HG03159 (cell line): ENCODE measurements at regions not wholly inside any gene's neighbourhood (a gene's known extent, or its start where the extent isn't known, plus 50 kb on each side); places are given as distances from the start of the nearest gene placed in this dataset.
"Not testable (repeated sequence)": the region's sequence is repeated elsewhere in the genome, so short reads cannot be mapped to it uniquely, and the experiment has no call there.

ENCODE experiments used
- ATAC-seq: cut with Tn5 transposase; IDR thresholded peaks from one replicate; pipeline ENCODE4 v1.9.1; 2021; ENCODE audit warnings: mild to moderate bottlenecking, moderate library complexity; ENCODE audit not compliant: unreplicated experiment

DNA sequence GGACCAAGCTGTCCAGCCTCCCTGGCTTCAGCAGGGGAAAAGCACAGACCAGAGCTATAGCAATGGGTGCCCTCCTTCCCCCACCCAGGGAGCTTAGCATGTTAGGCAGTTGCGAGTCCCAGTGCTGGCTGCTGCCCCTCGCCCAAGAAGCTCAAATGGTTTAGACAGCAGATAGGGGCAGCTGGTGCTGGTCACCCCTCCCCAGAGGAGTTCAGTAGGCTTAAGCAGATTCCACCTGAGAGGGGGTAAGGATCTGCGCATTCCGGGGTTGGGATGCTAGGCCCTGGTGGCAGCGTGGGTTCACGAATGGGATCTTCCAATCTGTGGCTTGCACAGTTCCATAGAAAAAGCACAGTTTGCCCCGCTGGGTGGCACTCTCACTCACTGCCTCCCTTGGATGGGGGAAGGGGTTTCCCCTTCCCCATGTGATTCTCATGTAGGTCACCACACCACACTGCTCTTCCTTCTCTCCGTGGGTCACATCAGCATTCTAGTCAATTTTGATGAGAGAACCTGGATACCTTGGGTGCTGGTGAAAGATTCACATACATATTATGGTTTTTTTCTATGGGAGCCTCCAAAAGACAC is 665.6 kb downstream of the C12orf50 start:
- no peak for ATAC-seq

DNA sequence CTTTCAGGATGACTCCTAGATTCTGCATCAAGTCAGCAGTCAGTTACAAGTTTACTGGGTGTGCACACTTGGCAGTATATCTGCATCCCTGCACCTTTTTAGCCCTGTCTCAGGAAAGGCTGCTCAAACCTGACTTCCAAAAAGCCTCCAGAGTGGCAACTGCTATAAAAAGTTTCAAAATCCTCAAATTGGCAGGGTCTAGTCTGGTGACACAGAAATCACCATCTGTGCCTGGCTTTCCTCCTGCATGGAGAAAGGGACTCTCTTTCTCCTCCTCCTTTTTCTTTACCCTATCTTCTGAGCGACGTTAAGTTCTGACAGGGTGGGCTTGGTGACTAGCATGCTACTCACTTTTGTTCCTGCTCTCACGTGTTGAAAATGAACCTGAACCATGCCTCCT is 679.5 kb downstream of the C12orf50 start:
- no peak for ATAC-seq

DNA sequence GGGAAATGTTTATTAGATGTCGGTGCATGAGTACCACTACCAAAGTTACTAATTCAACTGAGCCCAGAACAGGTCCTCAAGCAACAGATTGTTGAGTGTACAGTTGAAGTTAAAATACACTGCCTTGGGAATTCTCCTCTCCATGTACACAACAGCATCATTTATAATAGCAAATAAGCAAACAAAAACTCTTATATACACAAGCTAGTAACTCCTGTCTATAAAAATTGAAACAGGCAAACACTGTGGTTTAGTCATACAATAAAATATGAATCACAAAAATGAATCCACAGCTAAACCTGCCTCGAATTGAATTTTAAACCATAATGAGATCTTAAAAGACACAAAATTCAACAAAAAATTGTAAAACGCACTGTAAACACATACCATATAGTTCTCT is 681.1 kb downstream of the C12orf50 start:
- no peak for ATAC-seq

DNA sequence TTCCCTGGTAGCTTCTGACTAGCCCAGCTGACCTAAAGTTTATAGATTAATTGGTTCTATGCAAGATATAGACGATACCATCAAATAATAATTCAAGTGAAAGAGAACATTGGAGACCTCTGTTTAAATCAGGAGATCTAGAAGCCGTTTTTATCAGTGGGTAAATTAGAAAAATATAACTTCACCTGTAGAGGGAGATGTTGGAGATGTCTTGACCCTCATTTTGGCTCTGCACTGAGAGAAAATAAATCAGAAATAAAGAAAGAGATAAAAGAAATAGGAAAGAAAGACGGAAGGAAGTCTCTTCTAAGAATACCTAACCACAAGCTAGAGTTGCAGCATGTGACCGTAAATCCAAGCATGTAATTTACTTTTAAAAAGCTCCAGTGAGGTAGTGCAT is 684.5 kb downstream of the C12orf50 start:
- no peak for ATAC-seq

DNA sequence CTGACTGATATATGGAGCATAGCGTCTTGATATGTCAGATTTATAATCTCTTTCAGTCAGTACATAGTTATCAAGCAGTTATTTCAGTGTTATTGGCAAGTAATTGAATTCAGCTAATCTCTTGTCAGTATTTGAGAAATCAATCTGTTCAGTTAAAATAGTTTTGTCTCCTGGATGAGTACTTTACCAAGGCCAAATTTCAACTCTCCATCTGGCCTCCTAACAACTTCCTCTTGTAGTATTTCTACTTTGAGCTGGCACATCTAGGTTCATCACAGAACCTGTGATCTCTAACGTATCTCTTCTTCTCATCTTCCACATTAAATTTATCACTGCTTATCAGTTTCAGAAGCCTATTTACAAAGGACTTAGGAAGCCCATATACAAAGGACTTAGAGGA is 690.5 kb downstream of the C12orf50 start:
- no peak for ATAC-seq

DNA sequence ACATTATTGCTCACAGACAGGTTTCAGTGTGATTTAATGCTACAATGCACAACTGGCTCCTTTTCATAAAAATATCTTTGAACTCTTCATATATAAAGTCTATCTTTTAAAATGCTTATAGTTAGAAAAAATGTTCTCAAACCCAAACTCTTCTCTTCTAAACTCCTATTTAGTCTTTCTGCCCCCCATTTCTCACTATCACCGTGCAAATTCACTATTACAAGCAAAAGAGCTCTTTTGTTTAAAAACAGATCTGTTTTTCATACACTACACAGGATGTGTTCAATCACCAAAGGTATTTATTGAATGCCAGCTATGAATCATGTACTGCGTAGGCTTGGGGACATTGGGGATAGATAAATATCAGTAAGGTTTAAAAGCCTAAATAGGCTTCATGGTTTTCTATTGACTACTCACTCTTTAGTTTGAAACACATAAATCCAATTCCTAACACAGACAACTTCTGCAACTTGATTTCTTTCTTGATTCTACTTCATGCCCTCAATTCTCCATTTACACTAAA is 692.3 kb downstream of the C12orf50 start:
- no peak for ATAC-seq

DNA sequence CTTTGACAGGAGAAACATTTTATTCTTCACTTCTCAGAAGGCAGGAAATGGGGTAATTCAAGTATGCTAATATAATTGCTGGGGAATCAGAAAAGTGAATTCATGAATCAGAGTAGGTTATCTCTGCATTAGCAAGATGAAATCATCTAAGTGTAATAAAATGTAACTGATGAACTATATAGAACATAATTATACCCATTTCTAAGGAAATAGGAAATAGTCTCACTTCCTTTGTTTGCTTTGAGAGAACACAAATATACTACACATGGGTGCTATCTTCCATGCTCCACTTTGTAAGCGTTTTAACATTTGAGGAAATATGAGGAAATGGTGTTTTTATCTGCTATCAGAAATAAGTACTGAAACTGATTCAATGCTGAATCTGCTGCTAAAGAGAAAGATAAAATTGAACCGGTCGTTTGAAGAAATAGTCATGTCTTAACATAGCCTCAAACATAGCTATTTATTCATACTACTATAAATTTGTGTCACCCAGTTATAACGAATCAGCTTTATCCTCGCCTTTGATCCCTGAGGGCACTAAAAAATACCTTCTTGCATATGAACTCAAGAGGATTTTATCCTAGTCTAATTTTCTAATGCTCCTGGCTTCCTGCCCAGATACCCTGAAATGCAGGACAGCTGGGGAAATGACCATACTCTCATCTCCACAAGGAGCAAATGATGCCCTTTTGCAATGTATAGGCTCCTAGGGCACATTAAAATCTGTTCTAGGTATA is 696.0 kb downstream of the C12orf50 start:
- ATAC-seq: no peak

DNA sequence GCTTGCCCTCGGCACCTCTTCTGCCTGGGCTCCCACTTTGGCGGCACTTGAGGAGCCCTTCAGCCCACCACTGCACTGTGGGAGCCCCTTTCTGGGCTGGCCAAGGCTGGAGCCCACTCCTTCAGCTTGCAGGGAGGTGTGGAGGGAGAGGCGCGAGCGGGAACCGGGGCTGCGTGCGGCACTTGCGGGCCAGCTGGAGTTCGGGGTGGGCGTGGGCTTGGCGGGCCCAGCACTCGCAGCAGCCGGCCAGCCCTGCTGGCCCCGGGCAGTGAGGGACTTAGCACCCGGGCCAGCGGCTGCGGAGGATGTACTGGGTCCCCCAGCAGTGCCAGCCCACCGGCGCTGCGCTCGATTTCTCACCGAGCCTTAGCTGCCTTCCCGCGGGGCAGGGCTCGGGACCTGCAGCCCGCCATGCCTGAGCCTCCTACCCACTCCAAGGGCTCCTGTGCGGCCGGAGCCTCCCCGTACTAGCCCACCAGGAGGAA is 699.1 kb downstream of the C12orf50 start:
- ATAC-seq: not testable (repeated sequence)

DNA sequence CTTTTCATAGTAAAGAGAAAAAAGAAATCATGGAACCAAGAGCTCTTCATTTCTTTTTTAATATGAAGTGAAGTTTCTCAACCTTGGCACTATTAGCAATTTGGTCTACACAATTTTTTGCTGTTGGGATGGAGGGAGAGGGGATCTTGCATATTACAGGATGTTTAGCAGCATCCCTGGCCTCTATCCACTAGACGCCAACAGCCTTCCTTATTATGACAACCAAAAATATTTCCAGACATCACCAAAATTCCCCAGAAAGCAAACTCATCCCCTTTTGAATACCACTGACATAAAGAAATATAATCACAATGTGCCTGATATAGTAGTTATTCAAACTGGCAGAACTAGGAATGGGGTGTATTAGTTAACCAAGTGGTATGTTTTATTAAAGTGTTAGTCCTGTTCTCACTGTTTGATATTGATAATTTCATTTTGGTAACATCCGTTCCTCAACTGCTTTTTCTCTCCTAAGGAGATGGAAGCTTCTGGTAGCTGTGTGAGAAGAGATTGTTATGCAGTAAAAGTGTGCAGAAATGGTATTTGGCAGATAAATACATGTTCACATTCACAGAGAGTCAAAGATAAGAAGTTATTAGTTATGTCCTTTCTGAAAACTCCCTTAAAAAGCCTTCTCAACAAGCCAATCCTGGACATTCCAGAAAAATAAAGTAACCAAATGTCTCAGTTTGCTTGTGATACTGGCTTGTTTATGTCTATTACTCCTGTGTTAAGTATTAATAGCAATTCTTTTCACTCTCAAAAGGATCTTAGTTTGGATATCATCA is 699.9 kb downstream of the C12orf50 start:
- no peak for ATAC-seq

DNA sequence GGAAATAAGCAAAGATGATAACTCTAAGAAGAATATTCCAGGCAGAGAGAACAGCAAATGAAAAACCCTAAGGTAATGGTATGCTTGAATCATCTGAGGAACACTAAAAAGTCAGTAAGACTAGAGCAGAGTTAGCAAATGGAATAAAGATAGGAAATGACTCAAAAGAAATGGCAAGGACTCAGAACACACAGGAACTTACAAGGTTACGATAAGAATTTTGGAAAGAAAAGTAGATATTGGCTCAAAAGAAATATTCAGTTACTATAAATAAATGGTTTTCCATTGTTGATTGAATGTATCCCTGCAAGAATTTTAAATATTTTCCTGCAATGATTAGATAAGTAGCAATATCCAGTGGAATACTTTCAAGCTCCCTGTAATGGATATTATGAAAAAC is 705.8 kb downstream of the C12orf50 start:
- no peak for ATAC-seq

DNA sequence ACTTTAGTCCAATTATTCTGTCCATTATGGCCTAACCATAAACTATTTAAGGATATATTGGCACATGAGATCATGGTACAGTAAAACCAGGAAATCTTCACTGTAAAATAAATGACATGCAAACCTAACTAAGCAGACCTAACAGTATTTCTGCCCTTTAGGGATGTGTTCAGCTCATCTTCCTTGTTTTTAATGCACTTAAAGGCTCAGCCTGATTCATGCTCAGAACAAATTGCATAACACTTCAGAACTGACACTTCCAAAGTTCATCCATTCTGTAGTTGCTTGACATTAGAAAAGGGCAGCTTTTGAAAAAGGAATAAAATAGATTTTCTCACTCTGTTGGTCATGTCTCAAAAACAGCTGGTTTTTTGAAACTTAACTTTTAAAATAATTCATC is 708.5 kb downstream of the C12orf50 start:
- ATAC-seq: no peak

DNA sequence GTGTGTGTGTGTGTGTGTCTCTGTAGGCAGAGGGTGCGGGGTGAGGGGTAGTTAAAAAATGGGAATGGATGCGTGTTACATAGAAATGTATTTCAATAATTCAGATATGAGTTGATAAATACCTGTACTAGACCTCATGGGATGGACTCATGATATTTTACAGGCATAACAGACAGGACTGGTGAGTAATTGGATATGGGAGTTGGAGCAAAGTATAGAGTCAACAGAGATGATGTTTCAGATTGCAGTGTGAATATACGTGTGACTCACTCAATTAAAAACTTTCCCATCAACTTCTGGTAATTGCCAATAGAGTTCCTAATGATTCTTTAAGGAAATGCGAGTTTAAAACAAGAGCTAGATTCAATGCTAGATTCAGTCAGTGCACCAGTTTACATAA is 711.9 kb downstream of the C12orf50 start:
- no peak for ATAC-seq

DNA sequence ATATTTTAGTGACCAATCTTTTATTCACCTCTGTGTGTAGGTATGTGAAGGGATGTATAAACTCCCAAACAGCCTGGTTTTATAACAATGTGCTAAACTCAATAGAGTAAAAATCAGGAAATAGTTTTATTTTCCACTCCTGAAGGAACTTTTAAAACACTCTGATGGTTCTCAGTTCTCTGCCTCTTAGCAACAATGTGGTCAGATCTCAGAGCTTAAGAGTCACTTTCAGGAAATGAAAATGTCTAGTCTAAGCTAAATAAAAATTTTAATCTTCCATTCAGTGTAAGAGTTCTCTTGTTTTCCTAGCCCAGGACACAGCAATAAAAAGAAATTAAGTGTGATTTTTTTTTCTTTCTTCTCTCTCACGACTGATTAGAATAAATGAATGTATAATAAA is 718.0 kb downstream of the C12orf50 start:
- peak; percentile 80 for ATAC-seq

DNA sequence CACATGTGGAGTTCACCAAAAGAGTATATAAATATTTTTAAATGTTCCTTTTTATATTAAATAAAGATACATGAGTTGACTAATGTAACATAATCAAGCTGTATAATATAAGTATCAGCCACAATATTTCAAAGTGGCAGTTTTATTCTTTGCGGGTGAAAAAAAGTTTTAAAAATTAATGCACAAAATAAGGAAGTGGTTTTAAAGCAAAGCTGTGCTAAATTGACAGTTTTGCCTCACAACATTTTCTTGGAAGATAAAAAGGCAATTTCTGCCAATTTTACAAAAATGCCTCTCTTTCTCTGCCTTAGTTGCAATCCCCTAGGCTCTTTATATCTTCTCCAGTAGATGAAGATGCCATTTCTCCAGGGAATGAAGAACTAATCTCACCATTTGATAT is 719.1 kb downstream of the C12orf50 start:
- no peak for ATAC-seq

DNA sequence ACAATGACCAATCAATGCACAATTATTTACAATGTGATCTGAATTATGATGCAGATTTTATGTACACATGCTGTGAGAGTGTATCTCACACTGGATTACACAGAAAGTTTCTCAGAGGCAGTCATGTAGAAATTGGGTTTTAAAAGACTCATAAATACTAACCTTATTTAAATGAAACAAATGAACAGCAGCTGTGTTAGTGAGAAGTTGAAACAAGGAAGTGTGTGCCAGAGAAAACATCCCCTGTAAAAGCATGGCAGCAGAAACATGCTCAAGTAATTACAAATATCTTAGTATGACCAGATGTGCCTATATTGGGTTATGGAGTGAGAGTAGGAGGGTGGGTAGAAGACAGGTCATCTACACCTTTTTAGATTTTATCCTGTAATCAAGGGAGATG is 723.7 kb downstream of the C12orf50 start:
- ATAC-seq: peak; percentile 74

DNA sequence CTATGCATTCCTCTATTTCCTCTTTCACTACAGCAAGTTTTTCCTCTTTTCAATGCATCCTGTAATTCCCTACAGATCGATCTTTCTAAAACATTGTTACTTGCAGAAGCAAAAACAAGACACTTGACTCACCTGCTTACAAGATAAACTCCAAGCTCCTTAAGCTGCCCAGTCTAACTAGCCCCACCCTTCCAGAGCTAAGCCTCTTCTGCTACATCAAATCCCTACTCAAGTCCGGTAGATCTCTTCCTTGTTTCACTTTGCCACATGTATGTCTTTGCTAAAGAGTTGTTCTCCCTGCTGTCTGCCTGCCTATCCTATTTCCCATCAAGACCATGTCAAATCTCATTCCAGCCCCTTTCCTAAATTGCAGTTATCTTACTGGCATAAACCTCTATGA is 724.8 kb downstream of the C12orf50 start:
- ATAC-seq: no peak

DNA sequence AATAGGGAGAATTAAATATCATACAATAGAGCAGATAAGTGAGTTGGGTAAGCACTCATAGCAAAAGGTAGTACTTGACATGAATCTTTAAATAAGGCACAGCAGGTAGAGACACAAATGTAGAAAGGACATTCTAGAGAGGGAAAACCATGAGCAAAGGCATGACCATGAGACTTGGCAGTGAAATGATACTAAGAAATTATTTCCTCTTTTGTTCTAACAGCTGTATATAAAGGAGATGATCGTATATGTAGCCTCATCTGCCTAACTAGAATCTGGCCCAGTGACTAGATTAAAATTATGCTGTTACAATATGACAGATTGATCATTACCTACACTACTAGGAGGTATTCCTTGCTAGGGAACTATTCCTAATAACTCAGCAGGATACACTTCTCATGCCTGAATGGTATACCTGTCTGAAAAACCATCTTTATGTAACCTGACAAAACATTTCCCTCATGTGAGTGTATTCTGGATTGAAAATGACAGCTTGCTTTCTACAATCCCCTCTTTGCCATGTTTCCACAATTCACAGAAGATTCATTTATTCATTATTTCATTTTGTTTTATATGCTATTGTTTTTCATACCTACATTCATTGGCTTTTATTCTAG is 725.7 kb downstream of the C12orf50 start:
- ATAC-seq: no peak

DNA sequence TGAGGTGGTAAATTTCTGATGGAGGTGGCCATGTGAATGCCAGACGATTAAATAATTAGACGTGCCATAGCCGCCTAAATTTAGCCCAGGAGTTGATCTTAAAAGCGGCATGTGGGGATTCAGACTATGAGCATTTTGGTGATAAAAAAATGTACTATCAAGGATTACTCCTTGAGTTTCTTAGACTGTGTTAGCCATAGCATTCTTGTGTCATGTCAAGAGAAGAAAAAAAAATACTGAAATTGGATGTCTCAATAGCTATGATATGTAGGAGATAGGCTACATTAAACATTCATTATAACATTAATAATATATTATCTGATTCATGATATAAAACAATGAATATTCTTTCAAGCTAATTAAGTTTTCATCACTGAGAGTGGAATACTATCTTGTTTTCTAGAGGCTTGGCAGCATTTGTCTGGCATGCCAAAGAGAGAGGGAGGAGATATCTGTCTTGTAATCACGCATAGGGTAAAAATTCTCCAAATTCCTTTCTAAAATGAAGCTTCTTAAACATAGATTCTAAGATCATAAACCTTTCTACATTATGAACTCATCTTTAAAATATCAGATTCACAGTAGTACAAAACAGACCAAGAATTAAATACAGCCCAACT is 727.0 kb downstream of the C12orf50 start:
- no peak for ATAC-seq

DNA sequence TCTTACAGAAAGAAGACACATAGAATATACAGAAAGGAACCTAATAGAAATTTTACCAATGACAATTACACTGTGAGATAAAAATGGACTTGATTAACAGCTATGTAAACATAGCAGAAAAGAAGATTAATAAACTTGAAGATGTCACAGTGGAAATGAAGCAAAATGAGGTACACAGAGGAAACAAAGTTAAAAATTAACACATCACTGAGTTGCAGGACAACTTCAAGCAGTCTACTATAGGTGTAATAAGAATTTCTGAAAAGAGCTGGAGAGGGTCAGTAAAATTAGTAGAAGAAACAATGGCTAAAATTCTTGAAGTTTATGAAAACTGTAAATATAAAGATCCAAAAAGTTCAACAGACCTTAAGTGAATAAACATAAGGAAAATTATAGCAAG is 738.7 kb downstream of the C12orf50 start:
- ATAC-seq: no peak

DNA sequence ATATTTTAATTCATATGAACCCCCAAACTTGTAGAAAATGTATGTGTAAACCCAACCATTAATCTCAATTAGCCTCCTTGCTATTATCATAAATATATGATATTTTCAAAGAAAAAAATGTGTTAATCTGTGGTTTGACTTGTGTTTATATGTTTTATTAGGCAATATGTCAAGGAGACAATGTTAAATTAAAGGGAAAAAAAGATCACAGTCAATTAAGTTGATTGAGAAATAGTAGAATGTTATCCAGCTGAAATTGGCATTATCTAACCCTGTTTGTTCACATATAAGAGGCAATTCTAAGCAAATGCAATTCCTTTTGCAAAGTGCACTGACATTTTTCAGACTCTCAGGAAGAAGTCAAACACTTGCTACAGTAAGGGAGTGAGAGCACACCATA is 745.3 kb downstream of the C12orf50 start:
- ATAC-seq: no peak

DNA sequence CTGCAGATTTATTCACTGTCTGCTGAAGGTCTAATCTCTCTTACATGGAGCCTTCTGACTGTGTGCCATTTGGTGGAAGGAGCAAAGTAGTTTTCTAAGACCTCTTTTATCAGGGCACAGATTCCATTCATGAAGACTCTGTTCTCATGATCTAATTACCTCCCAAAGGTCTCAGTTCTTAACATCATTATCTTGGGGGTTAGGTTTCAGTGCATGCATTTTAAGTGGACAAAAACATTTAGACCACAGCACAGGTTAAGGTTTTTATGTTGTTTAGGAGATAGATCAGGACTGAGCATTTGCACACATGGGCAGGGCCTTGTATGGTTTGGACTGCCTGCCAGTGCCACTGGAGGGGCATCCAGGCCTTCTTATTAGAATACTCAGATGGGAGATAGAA is 746.1 kb downstream of the C12orf50 start:
- ATAC-seq: no peak
